Left lobe of liver (tissue), 2 donors: ENCODE measurements at regions not wholly inside any gene's neighbourhood (a gene's known extent, or its start where the extent isn't known, plus 50 kb on each side); places are given as distances from the start of the nearest gene placed in this dataset.
"Not testable (repeated sequence)": the region's sequence is repeated elsewhere in the genome, so short reads cannot be mapped to it uniquely, and the experiment has no call there.

Experiments
- ATAC-seq: fragments of 200-7000 bp; cut with Tn5 transposase; one replicate; pipeline ENCODE4 v1.9.1; 2020; ENCODE audit warnings: mild to moderate bottlenecking, moderate library complexity
- DNase-seq: peaks from one replicate; pipeline ENCODE4 v3.0.0-alpha.2; 2020; ENCODE audit warnings: low spot score
- donor health status: DM: no; HTN: no; CAD: no; lungs with moderate emphysema.
- donor health status: DM: no; HTN: yes; CAD: no.

DNA sequence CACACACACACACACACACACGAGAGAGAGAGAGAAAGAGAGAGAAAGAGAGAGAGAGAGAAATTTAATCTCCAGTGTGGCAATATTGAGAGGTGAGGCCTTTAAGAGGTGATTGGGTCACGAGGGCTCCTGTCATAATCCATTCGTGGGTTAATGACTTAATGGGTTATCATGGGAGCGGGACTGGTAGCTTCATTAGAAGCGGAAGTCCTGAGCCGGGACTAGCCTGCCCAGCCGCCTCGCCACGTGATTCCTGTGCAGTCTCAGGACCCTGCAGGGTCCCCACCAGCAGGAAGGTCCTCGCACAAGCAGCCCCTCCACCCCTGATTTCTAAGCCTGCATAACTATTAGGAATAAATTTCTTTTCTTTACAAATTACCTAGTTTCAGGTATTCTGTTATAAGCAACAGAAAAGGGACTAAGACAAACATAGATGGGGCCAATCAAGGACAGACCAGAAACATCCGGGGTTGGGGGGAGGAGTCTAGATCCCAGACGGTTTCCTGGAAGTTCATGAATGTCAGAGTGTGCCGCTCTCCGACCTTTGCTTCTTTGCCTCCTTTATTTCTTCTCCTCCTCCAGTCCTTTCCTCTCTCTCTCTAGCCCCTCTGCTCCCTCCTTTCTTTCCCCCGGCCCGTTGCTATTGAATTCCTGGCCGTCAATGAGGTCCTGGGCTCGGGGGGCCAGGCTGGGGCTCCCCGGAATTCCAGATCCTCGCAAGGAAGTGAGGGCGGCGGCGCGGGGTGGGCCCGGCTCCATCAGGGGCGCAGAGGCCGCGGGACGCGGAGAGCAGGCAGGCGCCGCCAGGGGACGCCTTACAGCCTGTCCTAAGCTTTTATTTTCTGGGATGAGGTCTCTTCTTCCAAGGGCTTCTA lies 146.8 kb downstream of the CYP26A1 start:
- ATAC-seq (peak; percentile 56), DNase-seq (no peak)

GRCh38 chr10:93221171-93221496 lies 147.4 kb downstream of the CYP26A1 start:
- no peak for ATAC-seq
- no peak for DNase-seq

DNA sequence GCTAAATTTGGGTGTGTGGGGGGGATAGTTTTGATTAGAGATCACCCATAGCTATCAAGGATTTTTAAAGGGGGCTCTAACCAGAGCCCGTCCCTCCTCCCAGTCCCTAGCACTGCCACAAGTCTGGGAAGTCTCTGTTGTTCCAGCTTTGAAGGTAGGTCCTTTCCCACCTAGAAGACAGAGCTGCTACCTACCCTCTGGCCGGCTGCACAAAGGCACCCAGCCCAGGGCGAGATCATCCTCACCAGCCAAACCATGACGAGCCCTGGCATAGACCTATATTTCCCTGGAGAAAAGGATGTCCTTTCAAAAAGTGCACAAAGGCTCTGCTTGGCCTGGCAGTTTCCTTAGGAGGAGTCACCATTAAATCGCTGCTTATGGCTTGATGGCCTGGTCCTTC lies 147.8 kb downstream of the CYP26A1 start:
- no peak for ATAC-seq
- no peak for DNase-seq

DNA sequence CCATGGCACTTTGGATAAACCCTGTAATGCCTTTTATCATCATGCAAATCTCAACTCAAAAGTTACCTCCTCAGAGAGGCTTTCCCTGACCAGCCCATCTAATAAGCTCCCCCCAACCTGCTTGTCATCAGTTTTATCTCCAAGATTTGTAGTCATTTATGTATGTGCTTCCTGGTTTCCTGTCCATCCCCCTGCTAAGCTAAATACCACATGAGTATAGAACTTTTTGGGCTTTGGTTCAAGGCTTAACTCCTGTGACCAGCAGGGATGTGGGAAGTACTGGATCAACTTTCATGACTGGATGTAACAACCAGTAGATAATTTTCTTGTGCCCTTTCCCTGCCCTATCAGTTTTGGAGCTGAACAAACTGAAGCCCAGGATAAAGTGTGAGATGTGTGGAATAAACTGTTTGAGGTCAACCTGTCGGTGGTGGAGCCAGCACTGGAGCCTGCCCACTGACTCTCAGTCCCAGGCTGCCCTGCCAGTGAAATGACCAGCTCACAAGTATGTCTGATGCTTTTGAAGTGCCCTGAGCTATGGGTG lies 148.6 kb downstream of the CYP26A1 start:
- ATAC-seq (no peak), DNase-seq (no peak)

- ATAC-seq (no peak), DNase-seq (no peak)
These were observed 149.2 kb downstream of the CYP26A1 start for GRCh38 chr10:93222876-93223275.

GRCh38 chr10:93223336-93223735 lies 149.6 kb downstream of the CYP26A1 start:
- ATAC-seq (no peak), DNase-seq (no peak)

- no peak for DNase-seq
- no peak for ATAC-seq
These were observed 150.5 kb downstream of the CYP26A1 start for GRCh38 chr10:93224005-93224779.

DNA sequence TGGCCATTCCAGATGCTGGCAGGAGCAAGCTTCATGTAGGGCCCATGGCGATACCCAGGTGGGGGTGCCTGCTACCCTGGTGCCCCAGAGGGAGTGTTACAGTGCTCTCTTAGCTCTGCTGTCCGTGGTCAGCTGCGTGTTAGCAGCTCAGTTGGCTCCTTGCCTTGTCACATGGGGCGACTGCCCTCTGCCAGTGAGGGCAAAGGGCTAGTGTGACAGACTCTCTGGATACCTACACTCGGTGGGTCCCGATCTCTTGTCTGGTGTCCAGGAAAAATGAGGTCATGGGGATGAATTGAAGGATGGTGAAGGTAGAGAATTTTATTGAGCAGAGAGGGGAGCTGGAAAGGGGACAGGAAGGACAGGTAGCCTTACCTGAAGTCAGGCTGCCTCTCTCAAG lies 152.2 kb downstream of the CYP26A1 start:
- ATAC-seq: peak; percentile 93
- DNase-seq: peak; percentile 96

GRCh38 chr10:93226619-93227018 lies 152.9 kb downstream of the CYP26A1 start:
- DNase-seq: no peak
- ATAC-seq: peak; percentile 44

DNA sequence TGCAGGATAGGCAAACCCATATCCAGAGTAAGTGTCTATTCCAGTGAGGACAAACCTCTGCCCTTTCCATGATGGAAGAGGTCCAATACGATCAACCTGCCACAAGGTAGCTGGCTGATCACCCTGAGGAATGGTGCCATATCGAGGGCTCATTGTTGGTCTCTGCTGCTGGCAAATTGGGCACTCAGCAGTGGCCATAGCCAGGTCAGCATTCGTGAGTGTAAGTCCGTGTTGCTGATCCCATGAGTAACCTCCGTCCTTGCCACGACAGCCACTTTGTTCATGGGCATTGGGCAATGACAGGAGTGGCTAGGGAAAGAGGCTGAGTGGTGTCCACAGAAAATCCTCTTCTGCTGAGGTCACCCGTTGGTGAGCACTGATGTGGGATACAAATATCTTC lies 156.9 kb downstream of the CYP26A1 start:
- peak; percentile 82 for DNase-seq
- ATAC-seq: peak; percentile 48

GRCh38 chr10:93232159-93232558 lies 158.5 kb downstream of the CYP26A1 start:
- DNase-seq, ATAC-seq: not testable (repeated sequence)

GRCh38 chr10:93234940-93235339 lies 161.2 kb downstream of the CYP26A1 start:
- peak; percentile 39 for ATAC-seq
- DNase-seq: peak; percentile 66

GRCh38 chr10:93235686-93236085 lies 162.0 kb downstream of the CYP26A1 start:
- peak; percentile 83 for DNase-seq
- peak; percentile 96 for ATAC-seq

- DNase-seq (no peak), ATAC-seq (peak; percentile 16)
These were observed 162.8 kb downstream of the CYP26A1 start for GRCh38 chr10:93236393-93237040.

- ATAC-seq: no peak
- no peak for DNase-seq
These were observed 171.5 kb downstream of the CYP26A1 start for GRCh38 chr10:93245147-93245546.

GRCh38 chr10:93245779-93246178 lies 172.1 kb downstream of the CYP26A1 start:
- ATAC-seq (peak; percentile 86), DNase-seq (peak; percentile 60)

DNA sequence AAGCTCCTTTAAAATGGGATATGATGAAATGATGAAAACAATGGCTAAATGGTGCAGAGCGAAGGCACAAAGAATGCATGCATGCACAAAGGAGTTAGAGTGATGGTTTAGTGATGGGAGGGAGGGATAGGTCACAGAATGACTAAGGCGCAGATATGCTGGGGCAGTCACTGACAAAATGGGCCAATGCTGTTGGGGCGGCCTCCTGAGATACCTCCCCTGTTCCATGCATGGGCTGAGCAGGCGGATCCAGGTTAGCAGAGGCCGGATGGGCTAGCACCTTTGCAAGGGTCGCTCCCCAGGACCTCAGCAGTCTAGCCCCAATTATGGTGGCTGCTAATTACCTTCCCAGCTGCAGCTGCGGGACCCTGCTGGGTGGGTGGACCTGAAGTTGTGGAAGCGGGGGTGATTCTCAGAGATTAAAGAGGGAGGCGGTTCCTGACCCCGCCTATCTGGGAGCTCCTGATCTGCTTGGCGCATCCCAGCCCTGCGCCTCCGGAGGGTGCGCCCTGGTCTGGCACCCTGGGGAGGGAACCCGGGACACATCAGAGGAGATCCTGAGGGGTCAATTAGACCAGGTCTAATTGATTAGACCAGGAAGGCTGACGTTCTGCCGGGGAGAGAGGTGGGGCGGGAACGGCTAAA lies 175.0 kb downstream of the CYP26A1 start:
- ATAC-seq (no peak), DNase-seq (no peak)

GRCh38 chr10:93250010-93250409 lies 176.3 kb downstream of the CYP26A1 start:
- ATAC-seq: peak; percentile 53
- no peak for DNase-seq

GRCh38 chr10:93254180-93254853 lies 180.6 kb downstream of the CYP26A1 start:
- ATAC-seq (peak; percentile 90), DNase-seq (peak; percentile 63)

DNA sequence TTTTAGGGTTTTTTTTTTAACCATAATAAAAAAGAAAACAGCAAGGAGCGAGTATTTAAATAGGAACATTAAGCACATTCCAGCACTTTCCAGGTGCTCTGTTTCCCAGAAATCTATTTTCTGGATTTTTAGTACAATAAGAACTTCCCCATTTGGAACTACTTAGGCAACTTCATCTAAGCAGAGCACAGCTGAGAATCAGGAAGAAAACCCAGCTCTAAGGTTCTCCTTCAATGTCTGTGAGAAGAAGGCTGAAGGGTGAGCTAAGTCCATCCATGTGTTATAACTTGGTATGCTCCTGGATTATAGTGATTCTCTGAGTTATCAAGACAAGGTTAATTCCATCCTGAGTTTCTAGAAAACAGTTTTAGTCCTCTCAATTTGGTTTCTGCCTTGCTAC lies 181.9 kb downstream of the CYP26A1 start:
- DNase-seq (no peak), ATAC-seq (no peak)
